Suprapubic skin (tissue), 4 donors: ENCODE measurements at regions not wholly inside any gene's neighbourhood (a gene's known extent, or its start where the extent isn't known, plus 50 kb on each side); places are given as distances from the start of the nearest gene placed in this dataset.

Experiments
- CTCF ChIP-seq, 2 donors: fragments of 200-600 bp in 1 of 2; fragments of 450-650 bp in 1 of 2; sonication (generic) in 1 of 2; IDR thresholded peaks; one replicate each; pipeline ENCODE4 v1.5.1; 2016 to 2019; ENCODE audit warnings: antibody characterized with exemption in 2 of 2, mild to moderate bottlenecking in 1 of 2, moderate library complexity in 1 of 2
- EP300 ChIP-seq: sonication (generic); formaldehyde crosslinking; IDR thresholded peaks from one replicate; pipeline ENCODE4 v1.6.1; 2017; ENCODE audit warnings: antibody characterized with exemption
- POLR2A ChIP-seq, 2 donors: fragments of 450-650 bp; IDR thresholded peaks; one replicate each; pipeline ENCODE4 v1.6.1; 2017; ENCODE audit warnings: antibody characterized with exemption in 2 of 2, mild to moderate bottlenecking in 2 of 2, moderate library complexity in 2 of 2
- POLR2AphosphoS5 ChIP-seq, 3 donors: sonication (generic); formaldehyde crosslinking; IDR thresholded peaks; one replicate each; pipeline ENCODE4 v1.6.1; 2017; ENCODE audit warnings: antibody characterized with exemption in 3 of 3

- TF ChIP-seq CTCF (IDR thresholded peaks at IDR 0.05): no peak
- no peak for TF ChIP-seq POLR2A (IDR thresholded peaks at IDR 0.05)
- no peak for TF ChIP-seq EP300
- TF ChIP-seq POLR2AphosphoS5 (IDR thresholded peaks at IDR 0.05): no peak
Measured at GRCh38 chrX:39333451-39333850, 532.2 kb downstream of the MID1IP1 start.
